HG03342 (cell line): ENCODE measurements at regions not wholly inside any gene's neighbourhood (a gene's known extent, or its start where the extent isn't known, plus 50 kb on each side); places are given as distances from the start of the nearest gene placed in this dataset.
"Not testable (repeated sequence)": the region's sequence is repeated elsewhere in the genome, so short reads cannot be mapped to it uniquely, and the experiment has no call there.

Source experiments
- ATAC-seq: cut with Tn5 transposase; IDR thresholded peaks from one replicate; pipeline ENCODE4 v1.9.1; 2021; ENCODE audit warnings: mild to moderate bottlenecking, moderate library complexity; ENCODE audit not compliant: unreplicated experiment

DNA sequence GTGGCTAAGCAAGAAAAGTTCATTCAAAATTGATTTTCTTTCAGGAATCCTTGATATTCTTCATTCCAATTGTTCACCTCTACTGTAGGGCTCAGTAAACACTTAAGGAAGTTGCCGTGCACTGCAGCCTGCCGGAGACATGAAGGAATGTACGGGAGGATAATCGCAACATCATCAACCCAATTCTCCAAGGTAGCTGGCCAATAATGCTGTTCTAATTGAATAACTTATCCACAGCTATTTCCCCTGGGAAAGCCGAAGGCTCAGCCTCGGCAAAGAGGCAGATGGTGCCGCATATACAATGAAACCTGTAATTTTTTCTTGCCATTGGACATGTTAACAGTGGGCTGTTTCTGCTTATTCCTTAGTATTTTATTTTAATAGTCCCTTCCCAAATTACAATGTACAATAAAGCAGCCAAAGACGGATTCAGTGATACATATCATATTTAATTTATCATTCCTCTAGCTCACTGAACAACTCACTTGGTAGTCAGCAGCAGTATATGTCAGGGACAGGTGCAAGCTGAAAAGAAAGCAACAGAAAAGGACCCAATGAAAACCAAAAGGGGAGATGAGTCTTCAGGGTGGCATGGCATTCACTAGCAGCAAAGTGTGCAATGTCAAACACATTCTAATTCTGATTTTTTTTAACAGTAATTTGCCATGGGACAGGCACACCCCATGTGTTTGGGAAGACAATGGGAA is 420.5 kb upstream of the KLF12 start:
- ATAC-seq, result no peak

DNA sequence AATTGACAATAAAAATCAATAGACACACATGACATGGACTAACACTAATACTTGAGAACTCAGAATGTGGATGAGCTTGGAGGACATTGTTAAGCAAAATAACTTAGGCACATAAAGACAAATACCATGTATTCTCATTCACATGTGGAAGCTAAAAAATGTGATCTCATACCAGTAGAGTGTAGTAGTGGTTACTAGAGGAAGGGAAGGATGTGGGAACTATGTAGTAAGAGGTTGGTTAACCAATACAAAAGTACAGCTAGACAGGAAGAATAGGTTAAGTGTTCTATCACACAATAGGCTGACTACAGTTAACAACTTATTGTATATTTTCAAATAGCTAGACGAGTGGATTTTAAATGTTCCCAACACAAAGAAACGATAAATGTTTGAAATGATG is 415.8 kb upstream of the KLF12 start:
- no peak for ATAC-seq

DNA sequence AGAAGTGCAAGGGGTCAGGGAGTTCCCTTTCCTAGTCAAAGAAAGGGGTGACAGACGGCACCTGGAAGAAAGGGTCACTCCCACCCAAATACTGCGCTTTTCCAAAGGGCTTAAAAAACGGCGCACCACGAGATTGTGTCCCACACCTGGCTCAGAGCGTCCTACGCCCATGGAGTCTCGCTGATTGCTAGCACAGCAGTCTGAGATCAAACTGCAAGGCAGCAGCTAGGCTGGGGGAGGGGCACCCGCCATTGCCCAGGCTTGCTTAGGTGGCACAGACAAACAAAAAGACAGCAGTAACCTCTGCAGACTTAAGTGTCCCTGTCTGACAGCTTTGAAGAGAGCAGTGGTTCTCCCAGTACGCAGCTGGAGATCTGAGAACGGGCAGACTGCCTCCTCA is 402.4 kb upstream of the KLF12 start:
- not testable (repeated sequence) for ATAC-seq

DNA sequence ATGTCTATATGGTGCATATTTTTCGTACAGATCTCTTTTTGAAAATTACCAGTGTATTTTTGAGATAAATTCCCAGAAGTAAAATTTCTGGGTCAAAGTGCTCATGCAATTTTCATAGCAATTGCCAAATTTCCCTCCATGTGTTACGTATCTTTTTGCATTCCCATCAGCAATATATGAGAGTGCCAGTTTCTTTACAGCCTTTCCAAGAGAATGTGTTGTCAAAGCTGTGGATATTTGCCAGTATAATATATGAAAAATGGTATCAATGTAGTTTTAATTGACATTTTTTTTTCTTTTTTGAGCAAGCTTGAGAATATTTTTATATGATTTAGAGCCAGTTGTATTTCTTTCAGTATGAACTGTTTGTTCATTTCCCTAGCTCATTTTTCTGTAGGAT is 399.0 kb upstream of the KLF12 start:
- no peak for ATAC-seq

DNA sequence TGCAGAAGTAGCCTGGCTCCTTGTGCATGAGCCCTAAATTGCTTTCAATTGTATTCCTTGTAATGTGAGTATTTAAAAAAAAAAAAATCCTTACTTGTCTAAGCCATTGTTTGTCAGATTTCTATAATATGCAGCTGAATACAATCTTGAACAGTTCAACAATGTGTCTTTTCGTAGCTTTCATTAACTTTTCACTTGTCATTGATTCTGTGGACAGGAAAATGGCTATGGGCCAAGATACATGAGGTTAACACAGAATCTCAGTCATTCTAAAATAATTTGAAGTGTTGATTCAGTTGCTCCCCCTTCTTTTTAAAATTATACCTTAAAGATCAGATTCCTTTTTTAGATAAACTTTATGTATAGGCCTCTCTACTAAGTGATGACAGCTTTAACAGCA is 395.8 kb upstream of the KLF12 start:
- no peak for ATAC-seq

DNA sequence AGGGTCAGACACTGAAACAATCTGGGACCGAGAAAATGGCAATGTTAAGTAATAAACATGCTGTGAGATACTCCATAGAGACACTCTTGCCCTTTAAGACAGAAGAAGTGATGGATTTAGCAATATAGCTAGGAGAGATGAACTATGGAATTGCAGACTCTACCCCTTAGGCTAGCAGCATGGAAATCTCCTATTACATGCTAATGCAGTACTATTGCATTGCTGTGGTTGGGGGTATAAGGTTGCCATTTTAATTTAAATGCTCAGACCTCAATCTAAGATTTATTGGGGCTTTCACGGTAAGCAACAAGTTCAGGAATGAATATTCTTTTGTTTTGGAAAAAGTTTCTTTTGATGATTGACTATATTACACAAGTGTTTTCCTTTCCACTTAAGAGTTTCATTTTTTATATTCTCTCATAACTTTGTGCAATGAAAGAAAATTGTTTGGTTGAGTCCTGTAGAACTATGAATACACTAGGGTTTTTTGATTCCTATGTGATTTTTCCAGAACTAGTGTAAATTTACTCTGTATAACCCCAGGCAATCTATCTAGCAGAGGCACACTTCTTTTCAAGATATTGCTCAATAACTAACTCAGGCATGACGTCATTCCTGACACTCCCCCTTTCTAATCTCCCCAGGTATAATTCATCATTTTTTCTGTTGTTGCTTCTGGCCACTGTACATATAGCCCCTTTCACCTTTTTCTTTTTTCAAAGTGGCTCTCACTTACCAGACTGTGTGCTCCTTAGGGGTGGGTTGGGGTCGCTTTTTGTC is 394.7 kb upstream of the KLF12 start:
- ATAC-seq, result no peak

DNA sequence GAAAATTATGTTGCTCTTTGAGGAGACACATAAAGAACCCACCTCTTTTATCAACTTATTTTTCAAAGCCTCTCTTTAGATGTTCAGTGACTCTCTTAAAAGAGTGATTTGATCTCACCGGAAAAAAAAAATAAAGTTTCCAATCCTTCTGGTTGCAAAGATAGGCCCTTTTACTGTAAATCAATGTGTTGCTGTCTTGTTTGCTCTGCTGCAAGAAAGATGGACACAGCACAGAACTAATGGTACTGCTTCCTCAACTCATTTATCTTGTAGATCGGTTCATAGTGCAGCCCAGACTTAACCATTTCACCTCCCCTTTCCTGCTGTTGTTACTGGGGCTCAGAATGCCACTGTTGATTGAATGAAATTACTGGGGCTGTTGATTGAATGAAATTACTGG is 388.9 kb upstream of the KLF12 start:
- no peak for ATAC-seq

DNA sequence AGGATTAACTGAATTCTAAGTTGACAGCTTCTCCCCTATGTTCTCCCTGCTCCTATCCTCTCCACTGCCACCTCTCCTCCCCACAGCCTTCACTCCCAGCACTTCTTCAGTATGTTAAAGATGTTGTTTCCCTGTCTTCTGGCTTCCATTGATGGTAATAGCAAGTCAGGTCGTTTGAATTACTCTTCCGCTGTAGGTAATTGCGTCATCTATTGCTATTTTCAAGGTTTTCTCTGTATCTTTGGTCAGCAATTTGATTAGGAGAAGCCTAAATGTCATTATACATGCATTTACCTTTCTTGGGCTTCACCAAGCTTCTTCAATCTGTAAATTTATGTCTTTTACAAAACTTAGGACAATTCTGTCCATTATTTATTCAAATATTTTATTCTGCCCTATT is 377.3 kb upstream of the KLF12 start:
- no peak for ATAC-seq

DNA sequence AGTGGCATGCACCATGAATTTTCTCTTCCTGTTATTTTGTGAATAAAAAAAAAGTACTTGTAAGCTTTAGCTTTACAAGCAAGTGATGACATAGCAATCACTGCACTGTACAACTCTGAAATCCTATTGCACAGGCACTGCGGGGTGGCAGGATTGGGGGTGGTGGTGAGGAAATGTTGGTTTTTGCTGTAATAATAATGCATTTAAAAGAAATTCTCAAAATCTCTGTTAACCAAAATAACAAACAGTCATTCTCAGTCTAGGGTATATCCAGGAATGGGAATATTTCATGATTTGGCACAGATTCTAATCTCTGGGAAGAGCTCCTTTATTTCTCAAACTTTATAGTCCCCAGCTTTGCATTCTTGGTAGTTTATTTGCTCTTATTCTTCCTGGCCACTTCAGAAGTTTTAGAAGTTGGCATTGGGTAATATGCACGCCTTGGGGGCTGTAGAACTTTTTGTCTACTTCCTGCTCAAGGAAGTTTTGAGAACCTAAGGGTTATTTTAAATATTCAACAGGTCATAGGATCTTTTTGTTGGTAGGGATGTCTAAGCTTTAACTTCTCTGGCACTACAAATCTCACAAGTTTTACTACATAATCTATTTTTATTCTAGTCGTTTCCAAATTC is 353.0 kb upstream of the KLF12 start:
- no peak for ATAC-seq

DNA sequence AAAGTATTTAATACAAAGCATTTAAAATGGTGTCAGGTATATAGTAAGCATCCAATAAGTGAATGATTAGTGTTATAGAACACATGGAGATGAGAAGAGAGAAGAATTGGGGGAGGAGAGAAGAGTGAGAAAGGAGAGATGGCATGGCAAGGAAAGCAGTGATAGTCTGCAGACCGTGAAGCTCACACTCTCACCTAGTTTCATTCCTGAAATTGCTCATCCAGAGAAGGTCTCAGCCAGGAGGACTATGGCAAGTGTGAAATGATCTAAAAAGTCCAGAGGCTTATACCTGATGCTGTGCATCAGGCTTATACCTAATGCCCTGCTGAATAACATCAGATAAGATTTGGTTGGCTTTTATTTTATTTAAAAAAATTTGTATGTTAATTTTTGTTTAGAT is 351.6 kb upstream of the KLF12 start:
- ATAC-seq, result no peak

DNA sequence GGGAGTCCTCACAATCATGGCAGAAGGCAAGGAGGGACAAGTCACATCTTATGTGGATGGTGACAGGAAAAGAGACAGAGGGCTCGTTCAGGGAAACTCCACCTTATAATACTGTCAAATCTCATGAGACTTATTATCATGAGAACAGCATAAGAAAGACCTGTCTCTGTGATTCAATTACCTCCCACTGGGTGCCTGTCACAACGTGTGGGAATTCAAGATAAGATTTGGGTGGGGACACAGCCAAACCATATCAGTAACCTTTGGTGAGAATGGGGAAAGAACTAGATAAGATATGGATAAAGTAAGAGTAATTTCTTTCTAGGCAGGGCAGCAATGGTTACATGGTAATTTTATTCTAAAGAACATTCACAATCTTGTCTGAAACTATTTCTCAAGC is 344.9 kb upstream of the KLF12 start:
- ATAC-seq, result no peak

DNA sequence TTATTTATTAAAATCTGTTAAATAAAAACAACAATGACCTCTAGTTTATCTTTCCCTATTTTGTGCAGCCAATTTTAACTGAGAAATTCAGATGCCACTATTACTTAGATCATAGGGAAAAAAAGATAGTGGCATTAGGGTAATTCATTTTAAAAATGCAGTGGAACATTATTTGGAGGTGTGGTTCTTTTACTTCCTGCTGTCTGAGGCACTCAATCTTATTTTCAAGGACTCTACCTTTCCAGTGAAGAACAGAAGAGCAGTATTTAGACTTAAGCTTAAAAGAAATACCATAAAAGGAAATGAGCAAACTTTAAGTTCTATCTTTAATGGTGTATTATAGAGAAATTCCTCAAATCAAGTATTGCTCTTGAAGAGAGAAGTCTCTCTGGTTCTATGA is 342.6 kb upstream of the KLF12 start:
- no peak for ATAC-seq

DNA sequence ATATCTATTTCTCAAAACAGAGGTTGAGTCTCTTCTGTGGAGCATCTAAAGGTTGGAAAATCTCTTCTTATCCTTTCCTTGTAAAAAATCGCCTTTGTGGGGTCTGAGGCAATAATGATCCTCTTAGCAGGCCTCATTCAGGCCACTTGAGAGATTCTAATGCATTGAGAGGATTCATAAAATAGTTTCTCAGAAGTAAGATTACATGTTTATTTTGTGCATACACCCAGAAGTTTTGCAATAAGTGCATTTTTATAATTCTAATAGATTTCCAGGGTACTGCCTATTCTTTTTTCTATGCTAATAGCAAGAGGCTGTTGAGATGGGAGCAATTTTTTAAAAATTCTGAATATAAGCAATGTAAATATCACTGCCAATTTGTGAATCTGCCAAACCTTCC is 342.2 kb upstream of the KLF12 start:
- ATAC-seq, result no peak

DNA sequence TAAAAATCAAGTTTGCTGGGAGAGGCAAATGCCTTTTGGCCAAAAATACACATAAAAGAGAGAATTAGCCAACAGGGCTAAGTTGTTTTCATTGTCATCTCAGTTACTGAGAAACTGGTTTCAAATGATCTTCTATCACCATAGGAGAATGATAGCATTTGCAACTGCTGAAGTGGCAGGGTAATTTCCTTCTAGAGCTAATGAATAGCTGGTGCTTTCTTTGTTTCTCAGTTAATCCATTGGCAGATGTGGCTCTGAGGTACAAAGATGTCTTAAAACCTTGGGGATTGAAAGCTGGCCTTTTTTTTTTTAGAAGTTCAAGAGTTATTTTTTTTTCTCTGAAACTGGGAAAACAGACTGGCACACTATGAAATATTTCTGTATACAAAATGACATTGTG is 332.7 kb upstream of the KLF12 start:
- ATAC-seq, result no peak

DNA sequence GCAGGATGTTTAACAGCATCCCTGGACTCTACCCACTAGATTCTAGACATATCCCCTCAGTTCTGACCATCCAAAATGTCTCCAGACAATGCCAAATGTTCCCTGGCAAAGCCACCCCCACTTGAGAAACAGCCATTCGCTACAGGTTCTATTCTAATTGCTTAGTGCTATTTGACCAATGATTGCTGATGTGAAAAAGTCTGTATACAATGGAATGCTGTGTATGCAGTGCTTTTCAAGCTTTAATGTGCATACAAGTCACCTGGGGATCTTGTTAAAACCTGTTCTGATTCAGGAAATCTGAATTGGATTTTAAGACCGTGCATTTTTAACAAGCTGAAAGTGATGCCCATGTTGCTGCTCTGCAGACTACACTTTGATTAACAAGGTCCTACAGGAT is 331.8 kb upstream of the KLF12 start:
- no peak for ATAC-seq

DNA sequence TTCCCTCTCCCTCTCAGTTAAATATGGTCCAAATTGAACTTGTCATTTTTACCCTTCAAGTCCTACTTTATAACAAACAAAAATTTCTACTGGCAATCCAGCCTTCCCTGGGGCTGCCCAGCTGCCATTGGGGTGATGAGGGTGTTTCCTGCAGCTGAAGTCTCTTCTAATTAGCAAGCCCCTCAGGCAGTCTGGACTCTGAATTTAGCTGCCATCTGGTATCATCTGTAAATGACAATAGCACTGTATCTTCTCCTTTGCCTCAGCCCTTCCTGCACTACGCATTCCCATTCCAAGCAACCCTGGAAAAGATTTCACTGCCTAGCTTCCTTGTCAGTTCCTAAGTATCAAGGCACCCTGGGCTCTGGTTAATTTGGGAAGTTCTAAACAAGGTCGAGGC is 331.1 kb upstream of the KLF12 start:
- no peak for ATAC-seq

DNA sequence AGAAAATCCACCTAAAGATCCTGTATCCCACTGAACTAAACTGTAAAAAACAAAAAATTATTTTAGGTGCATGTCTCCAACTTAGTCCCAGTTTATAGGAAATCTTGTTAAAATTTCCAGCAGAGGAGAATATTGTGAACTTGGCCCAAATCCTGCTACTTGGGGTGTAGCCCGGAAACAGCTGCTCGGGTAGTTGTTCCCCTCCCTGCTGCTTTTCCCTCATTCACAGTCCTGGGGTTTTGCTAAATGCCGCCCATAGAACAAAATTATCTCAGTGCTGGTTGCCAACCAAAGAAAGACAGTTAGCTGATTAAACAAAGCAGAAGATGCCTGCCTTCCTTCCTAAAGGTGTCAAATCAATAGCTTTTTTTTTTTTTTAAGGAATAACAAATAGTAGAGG is 330.5 kb upstream of the KLF12 start:
- no peak for ATAC-seq

DNA sequence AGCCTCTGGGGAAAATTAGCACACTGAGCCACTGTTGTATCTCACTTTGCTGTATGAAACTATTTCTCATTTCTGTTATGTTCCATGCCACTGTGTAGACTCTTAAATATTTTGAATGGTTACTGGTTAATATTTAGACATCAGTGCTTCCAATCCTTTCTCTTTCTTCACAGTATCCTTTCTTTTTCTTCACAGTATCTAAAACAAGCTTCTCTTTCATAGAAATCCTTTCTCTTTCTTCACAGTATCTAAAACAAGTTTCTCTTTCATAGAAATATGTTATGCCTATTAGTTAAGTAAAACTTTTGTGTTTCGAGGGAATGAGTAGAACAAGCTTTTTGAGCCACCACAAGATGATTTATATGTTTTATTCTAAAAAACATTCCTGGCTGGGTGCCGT is 326.8 kb upstream of the KLF12 start:
- no peak for ATAC-seq

DNA sequence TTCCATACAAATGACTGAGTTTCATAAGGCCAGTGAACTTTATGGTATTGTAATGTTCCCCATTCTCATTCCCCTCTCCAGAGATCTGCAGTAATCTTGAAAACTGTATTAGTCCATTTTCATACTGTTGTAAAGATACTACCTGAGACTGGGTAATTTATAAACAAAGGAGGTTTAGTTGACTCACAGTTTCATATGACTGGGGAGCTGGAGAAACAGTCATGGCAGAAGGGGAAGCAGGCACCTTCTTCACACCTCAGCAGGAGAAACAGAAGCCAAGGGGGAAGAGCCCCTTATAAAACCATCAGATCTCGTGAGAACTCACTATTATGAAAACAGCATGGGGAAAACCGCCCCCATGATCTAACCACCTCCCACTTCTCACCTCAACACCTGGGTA is 318.7 kb upstream of the KLF12 start:
- ATAC-seq, result no peak

DNA sequence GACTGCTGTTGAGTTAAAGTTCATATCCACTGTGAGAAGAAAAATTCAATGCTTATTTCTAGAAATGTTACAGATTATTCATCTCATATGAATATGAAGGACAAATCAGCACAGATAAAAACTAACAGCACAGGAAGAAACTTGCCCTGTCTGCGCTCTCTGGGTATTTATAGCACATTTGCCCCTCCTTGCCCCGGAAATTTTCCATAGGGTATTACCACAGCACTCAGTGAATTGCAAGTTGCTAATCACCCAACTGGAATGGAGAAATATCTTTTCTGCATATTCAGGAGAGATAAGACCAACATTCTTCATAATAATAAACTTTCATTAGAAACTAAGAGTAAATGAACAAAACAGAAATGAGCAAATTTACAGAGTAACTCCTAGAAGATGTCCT is 318.0 kb upstream of the KLF12 start:
- ATAC-seq, result no peak

DNA sequence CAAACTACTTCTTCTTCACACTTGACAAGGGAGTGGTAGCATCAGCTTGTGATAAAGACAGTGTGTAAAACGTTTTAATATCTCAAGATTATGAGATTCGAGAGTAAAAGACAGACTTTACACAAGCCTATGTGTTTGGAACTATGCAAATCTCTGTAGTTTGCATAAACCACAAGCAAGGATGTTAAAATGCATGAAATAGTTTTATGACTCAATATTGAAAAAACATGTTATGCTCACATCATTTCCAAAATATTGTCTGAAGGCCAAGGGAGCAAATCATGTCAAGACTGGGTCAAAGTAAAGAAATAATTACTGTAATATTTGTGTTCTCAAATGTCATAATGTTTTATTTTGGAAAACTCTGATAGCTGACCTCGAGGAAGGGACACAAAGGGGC is 316.8 kb upstream of the KLF12 start:
- ATAC-seq, result no peak

DNA sequence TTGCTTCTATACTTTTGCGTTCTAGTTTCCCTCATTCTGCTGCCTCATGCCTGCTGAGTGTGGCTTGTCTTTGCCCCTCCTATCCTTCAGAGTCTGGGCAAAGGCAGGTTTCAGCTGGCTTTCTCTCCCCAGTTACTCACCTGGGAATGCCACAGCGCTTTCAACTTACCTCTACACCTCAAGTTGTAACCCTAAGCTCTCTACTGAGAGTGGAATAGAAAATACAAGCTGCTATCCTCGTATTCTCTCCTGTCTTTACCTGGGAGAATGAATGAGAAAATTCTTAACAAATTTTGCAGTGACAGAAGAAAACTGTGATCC is 316.3 kb upstream of the KLF12 start:
- no peak for ATAC-seq
